ENCODE measurements at regions not wholly inside any gene's neighbourhood (a gene's known extent, or its start where the extent isn't known, plus 50 kb on each side); places are given as distances from the start of the nearest gene placed in this dataset.
"Not testable (repeated sequence)": the region's sequence is repeated elsewhere in the genome, so short reads cannot be mapped to it uniquely, and the experiment has no call there.

- not testable (repeated sequence) for DNase-seq (ENCODE audit: low spot score)
These were observed 81.6 kb downstream of the P2RY10 start for GRCh38 chrX:79026742-79027141.

- DNase-seq (ENCODE audit: low spot score), result no peak
These were observed 90.2 kb downstream of the P2RY10 start for GRCh38 chrX:79035421-79035820.

DNA sequence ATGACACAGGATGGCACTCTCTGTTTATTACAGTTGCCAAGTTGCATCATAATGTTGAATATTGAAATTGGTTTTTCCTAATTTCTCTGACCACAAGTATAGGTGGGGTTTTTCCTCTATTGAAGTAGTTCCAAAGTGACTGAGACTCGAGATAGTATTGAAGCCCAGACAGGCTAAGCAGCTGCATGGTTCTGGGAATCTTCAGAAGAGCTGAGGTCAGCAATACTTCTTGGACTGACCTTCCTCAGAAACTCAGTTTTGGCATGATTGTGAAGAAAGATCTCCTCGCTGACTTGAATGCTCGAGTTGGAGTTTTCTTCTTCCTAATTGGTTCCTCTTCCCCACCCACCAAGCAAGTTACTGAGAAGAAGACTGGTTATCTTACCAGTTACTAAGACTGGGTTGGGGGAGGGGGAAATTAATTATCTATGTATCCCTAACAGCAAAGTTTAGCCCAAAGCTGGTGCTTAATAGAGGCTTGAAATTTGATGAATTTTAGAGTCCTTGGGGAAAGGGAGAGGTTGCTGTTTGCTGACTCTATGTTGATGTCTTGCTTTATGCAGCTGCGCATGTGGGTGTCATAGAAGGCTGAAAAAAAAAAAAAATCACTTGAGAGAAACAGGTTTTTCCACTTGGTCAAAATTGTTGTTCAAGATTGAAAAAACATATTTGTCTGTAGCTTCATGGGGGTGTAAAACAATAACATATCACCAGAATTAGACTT, 91.1 kb downstream of the P2RY10 start:
- DNase-seq (ENCODE audit: low spot score), result no peak

- no peak for DNase-seq (ENCODE audit: low spot score)
These were observed 78.8 kb upstream of the GPR174 start for GRCh38 chrX:79065696-79066095.

DNA sequence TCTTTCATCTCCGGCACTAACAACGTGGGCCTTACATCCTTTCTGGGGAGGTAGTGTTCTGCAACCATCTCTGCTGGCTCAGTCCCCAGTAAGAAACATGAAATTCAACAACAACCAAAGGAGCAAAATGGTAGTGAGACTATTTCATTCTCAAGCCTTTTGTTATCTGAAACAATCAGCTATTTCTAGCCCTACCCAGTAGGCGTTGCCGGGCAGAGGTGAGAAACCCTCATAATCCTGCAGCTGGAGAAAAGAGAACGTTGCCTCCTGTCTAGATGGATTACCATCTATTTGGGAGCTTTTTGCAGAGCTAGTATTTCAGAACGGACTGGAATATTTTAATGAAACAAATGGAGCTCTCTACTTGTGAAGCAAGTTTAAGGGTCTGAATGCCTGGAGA, 66.4 kb upstream of the GPR174 start:
- no peak for DNase-seq (ENCODE audit: low spot score)

DNA sequence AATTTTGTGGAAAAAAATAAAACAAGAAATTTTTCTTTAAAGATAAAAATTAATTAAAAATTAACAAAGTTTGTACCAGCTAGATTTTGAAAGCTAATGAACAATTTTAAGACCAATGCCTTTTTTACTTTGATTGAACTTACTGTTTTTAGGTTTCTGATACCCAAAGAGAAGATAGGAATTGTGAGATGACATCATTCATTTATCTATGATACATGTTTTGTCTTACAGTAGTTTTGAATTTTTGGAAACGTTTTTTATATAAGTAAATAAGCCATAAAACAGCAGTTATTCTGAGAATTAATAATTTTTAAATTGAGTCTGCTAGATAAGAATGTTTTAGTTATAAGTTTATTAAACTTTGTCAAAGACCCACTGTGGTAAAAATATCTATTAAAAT, 65.0 kb upstream of the GPR174 start:
- DNase-seq (ENCODE audit: low spot score), result no peak

- DNase-seq (ENCODE audit: low spot score), result no peak
These were observed 64.3 kb upstream of the GPR174 start for GRCh38 chrX:79080141-79080540.

- DNase-seq (ENCODE audit: low spot score), result peak; percentile 1
These were observed 62.5 kb upstream of the GPR174 start for GRCh38 chrX:79081895-79082512.

GRCh38 chrX:79082899-79083298, 61.6 kb upstream of the GPR174 start:
- no peak for DNase-seq (ENCODE audit: low spot score)

DNA sequence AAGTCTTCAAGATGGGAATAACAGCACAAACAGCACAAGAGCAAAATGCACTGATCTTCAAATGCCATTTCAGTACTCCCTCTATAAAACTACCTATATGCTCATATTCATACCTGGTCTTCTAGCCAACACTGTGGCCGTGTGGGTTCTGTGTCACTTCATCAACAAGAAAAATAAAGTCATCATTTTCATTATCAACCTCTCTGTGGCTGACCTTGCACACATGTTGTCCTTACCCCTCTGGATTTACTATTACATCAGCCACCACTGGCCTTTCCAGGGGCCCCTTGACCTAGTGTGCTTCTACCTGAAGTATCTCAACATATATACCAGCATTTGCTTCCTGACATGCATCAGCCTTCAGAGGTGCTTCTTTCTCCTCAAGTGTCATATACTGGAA, 59.6 kb upstream of the GPR174 start:
- DNase-seq (ENCODE audit: low spot score), result no peak

- DNase-seq (ENCODE audit: low spot score), result no peak
These were observed 54.4 kb upstream of the GPR174 start for GRCh38 chrX:79089896-79090584.

GRCh38 chrX:79094075-79094832, 50.2 kb upstream of the GPR174 start:
- no peak for DNase-seq (ENCODE audit: low spot score)

Measured in hematopoietic multipotent progenitor cell treated with erythropoietin and hydrocortisone succinate and interleukin-3 and kit ligand, for 15 days (in vitro differentiated cells).